ENCODE measurements at regions not wholly inside any gene's neighbourhood (a gene's known extent, or its start where the extent isn't known, plus 50 kb on each side); places are given as distances from the start of the nearest gene placed in this dataset.

DNA sequence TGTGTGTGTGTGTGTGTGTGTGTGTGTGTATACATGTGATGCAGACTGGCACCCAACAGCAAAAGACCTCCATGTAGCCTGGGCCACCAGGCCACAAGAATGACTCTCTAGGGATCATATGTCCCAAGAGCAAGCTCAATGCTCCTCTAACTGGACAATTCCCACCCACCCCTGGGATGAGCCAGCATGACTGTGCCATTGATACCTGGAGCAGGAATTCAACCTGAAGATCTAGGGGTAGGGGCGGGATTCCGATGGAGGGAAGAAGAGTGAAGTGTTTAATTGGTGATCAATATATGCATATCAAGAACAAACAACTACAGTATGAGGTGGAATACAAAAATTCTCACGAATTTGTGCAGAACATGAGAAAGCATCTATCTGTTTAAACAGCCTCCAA, 136.2 kb downstream of the PSMG1 start:
- 92% methylated on average over 3 of the region's 3 CpGs for WGBS
- DNase-seq (ENCODE audit: low spot score) = no peak
- no peak for TF ChIP-seq EGR1 (IDR thresholded peaks at IDR 0.05; ENCODE audit: low read depth in 2 of 2)
- no peak for TF ChIP-seq FOXA1 (IDR thresholded peaks at IDR 0.05)
- no peak for TF ChIP-seq RAD21 (IDR thresholded peaks at IDR 0.05)
- TF ChIP-seq GABPA (IDR thresholded peaks at IDR 0.05 in 1 of 2, conservative IDR thresholded peaks at IDR 0.05 in 1 of 2) = no peak
- TF ChIP-seq TAF1 (conservative IDR thresholded peaks at IDR 0.05) = no peak
- TF ChIP-seq HNF4G (IDR thresholded peaks at IDR 0.05) = no peak
- TF ChIP-seq, protein P1, sequence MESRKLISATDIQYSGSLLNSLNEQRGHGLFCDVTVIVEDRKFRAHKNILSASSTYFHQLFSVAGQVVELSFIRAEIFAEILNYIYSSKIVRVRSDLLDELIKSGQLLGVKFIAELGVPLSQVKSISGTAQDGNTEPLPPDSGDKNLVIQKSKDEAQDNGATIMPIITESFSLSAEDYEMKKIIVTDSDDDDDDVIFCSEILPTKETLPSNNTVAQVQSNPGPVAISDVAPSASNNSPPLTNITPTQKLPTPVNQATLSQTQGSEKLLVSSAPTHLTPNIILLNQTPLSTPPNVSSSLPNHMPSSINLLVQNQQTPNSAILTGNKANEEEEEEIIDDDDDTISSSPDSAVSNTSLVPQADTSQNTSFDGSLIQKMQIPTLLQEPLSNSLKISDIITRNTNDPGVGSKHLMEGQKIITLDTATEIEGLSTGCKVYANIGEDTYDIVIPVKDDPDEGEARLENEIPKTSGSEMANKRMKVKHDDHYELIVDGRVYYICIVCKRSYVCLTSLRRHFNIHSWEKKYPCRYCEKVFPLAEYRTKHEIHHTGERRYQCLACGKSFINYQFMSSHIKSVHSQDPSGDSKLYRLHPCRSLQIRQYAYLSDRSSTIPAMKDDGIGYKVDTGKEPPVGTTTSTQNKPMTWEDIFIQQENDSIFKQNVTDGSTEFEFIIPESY (IDR thresholded peaks at IDR 0.05) = no peak
- TF ChIP-seq, protein P2, sequence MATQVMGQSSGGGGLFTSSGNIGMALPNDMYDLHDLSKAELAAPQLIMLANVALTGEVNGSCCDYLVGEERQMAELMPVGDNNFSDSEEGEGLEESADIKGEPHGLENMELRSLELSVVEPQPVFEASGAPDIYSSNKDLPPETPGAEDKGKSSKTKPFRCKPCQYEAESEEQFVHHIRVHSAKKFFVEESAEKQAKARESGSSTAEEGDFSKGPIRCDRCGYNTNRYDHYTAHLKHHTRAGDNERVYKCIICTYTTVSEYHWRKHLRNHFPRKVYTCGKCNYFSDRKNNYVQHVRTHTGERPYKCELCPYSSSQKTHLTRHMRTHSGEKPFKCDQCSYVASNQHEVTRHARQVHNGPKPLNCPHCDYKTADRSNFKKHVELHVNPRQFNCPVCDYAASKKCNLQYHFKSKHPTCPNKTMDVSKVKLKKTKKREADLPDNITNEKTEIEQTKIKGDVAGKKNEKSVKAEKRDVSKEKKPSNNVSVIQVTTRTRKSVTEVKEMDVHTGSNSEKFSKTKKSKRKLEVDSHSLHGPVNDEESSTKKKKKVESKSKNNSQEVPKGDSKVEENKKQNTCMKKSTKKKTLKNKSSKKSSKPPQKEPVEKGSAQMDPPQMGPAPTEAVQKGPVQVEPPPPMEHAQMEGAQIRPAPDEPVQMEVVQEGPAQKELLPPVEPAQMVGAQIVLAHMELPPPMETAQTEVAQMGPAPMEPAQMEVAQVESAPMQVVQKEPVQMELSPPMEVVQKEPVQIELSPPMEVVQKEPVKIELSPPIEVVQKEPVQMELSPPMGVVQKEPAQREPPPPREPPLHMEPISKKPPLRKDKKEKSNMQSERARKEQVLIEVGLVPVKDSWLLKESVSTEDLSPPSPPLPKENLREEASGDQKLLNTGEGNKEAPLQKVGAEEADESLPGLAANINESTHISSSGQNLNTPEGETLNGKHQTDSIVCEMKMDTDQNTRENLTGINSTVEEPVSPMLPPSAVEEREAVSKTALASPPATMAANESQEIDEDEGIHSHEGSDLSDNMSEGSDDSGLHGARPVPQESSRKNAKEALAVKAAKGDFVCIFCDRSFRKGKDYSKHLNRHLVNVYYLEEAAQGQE (IDR thresholded peaks at IDR 0.05) = no peak
- TF ChIP-seq YY1 (IDR thresholded peaks at IDR 0.05) = no peak
- no peak for TF ChIP-seq NR2F2 (IDR thresholded peaks at IDR 0.05)
- TF ChIP-seq RXRA (IDR thresholded peaks at IDR 0.05) = no peak
- no peak for TF ChIP-seq JUND (IDR thresholded peaks at IDR 0.05)
- TF ChIP-seq SP1 (IDR thresholded peaks at IDR 0.05) = no peak
- TF ChIP-seq, protein P3, sequence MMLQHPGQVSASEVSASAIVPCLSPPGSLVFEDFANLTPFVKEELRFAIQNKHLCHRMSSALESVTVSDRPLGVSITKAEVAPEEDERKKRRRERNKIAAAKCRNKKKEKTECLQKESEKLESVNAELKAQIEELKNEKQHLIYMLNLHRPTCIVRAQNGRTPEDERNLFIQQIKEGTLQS (IDR thresholded peaks at IDR 0.05) = no peak
- TF ChIP-seq, protein P4, sequence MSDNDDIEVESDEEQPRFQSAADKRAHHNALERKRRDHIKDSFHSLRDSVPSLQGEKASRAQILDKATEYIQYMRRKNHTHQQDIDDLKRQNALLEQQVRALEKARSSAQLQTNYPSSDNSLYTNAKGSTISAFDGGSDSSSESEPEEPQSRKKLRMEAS (IDR thresholded peaks at IDR 0.05) = no peak
- TF ChIP-seq, protein P5, sequence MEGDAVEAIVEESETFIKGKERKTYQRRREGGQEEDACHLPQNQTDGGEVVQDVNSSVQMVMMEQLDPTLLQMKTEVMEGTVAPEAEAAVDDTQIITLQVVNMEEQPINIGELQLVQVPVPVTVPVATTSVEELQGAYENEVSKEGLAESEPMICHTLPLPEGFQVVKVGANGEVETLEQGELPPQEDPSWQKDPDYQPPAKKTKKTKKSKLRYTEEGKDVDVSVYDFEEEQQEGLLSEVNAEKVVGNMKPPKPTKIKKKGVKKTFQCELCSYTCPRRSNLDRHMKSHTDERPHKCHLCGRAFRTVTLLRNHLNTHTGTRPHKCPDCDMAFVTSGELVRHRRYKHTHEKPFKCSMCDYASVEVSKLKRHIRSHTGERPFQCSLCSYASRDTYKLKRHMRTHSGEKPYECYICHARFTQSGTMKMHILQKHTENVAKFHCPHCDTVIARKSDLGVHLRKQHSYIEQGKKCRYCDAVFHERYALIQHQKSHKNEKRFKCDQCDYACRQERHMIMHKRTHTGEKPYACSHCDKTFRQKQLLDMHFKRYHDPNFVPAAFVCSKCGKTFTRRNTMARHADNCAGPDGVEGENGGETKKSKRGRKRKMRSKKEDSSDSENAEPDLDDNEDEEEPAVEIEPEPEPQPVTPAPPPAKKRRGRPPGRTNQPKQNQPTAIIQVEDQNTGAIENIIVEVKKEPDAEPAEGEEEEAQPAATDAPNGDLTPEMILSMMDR (IDR thresholded peaks at IDR 0.05; ENCODE audit: low read depth, low read length, missing input control) = no peak
- H3K27me3 ChIP-seq (ENCODE audit: control insufficient read depth in 4 of 4, insufficient read depth in 4 of 4, low read length in 3 of 4) = no peaks in the 10 kb centered on the region
- no peak overlapping the region for H3K4me3 ChIP-seq (ENCODE audit: low read depth in 1 of 3, low read length in 3 of 3)
- no peak overlapping the region for H3K9ac ChIP-seq (ENCODE audit: low read depth in 1 of 2, low read length in 2 of 2)
- H3K27ac ChIP-seq (ENCODE audit: low read depth in 1 of 2, low read length in 2 of 2) = no peak overlapping the region
- no peaks in the 10 kb centered on the region for H3K9me3 ChIP-seq (ENCODE audit: control insufficient read depth in 4 of 4, low read length in 3 of 4)
- no peaks in the 10 kb centered on the region for H3K36me3 ChIP-seq (ENCODE audit: control insufficient read depth in 4 of 4, insufficient read depth in 3 of 4, low read depth in 1 of 4, low read length in 3 of 4)
- peaks cover 0 to 4% (median 0%) of the 10 kb centered on the region in 4 donors for H3K4me1 ChIP-seq (ENCODE audit: control insufficient read depth in 4 of 4, insufficient read depth in 4 of 4, low read length in 3 of 4)
